GM18858 (cell line): ENCODE measurements at regions not wholly inside any gene's neighbourhood (a gene's known extent, or its start where the extent isn't known, plus 50 kb on each side); places are given as distances from the start of the nearest gene placed in this dataset.
"Not testable (repeated sequence)": the region's sequence is repeated elsewhere in the genome, so short reads cannot be mapped to it uniquely, and the experiment has no call there.

Experiments
- ATAC-seq: cut with Tn5 transposase; IDR thresholded peaks from one replicate; pipeline ENCODE4 v1.9.1; 2021; ENCODE audit not compliant: unreplicated experiment

- ATAC-seq, result no peak
These were observed 1092.8 kb upstream of the POT1 start for GRCh38 chr7:126022452-126022851.

GRCh38 chr7:126016722-126017121, 1087.1 kb upstream of the POT1 start:
- ATAC-seq, result no peak

- no peak for ATAC-seq
These were observed 1075.4 kb upstream of the POT1 start for GRCh38 chr7:126005064-126005463.

- ATAC-seq, result no peak
These were observed 1071.7 kb upstream of the POT1 start for GRCh38 chr7:126001349-126001748.

GRCh38 chr7:125984795-125985194, 1055.2 kb upstream of the POT1 start:
- ATAC-seq, result no peak

- no peak for ATAC-seq
These were observed 1042.0 kb upstream of the POT1 start for GRCh38 chr7:125971656-125972055.

GRCh38 chr7:125966278-125967048, 1036.8 kb upstream of the POT1 start:
- peak; percentile 54 for ATAC-seq

GRCh38 chr7:125934955-125935354, 1005.3 kb upstream of the POT1 start:
- ATAC-seq, result no peak

GRCh38 chr7:125934539-125934938, 1004.9 kb upstream of the POT1 start:
- no peak for ATAC-seq

- no peak for ATAC-seq
These were observed 1001.2 kb upstream of the POT1 start for GRCh38 chr7:125930848-125931247.

- ATAC-seq, result no peak
These were observed 997.9 kb upstream of the POT1 start for GRCh38 chr7:125927556-125927955.

GRCh38 chr7:125926621-125927020, 997.0 kb upstream of the POT1 start:
- no peak for ATAC-seq

GRCh38 chr7:125924037-125924436, 994.4 kb upstream of the POT1 start:
- ATAC-seq, result no peak

GRCh38 chr7:125915381-125915948, 985.8 kb upstream of the POT1 start:
- not testable (repeated sequence) for ATAC-seq

GRCh38 chr7:125908711-125909110, 979.1 kb upstream of the POT1 start:
- ATAC-seq, result no peak

GRCh38 chr7:125899577-125899976, 970.0 kb upstream of the POT1 start:
- ATAC-seq, result no peak

- no peak for ATAC-seq
These were observed 962.8 kb upstream of the POT1 start for GRCh38 chr7:125892434-125892833.

- ATAC-seq, result no peak
These were observed 949.4 kb upstream of the POT1 start for GRCh38 chr7:125878988-125879387.

- ATAC-seq, result peak; percentile 49
These were observed 948.8 kb upstream of the POT1 start for GRCh38 chr7:125878235-125878956.

- no peak for ATAC-seq
These were observed 947.6 kb upstream of the POT1 start for GRCh38 chr7:125877246-125877645.

- ATAC-seq, result no peak
These were observed 946.8 kb upstream of the POT1 start for GRCh38 chr7:125876431-125876830.

- no peak for ATAC-seq
These were observed 941.8 kb upstream of the POT1 start for GRCh38 chr7:125871431-125871830.
